ENCODE measurements at regions not wholly inside any gene's neighbourhood (a gene's known extent, or its start where the extent isn't known, plus 50 kb on each side); places are given as distances from the start of the nearest gene placed in this dataset.
"Not testable (repeated sequence)": the region's sequence is repeated elsewhere in the genome, so short reads cannot be mapped to it uniquely, and the experiment has no call there.

GRCh38 chr1:204782118-204782700, 88.5 kb upstream of the NFASC start:
- DNase-seq: no peak

GRCh38 chr1:204785023-204785422, 85.6 kb upstream of the NFASC start:
- not testable (repeated sequence) for DNase-seq

GRCh38 chr1:204788470-204788869, 82.2 kb upstream of the NFASC start:
- no peak for DNase-seq

- DNase-seq: peak; percentile 61
Observed at GRCh38 chr1:204791453-204792353, 79.0 kb upstream of the NFASC start.

- DNase-seq: no peak
Observed at GRCh38 chr1:204792354-204792692, 78.3 kb upstream of the NFASC start.

- no peak for DNase-seq
Observed at GRCh38 chr1:204793259-204793914, 77.3 kb upstream of the NFASC start.

- not testable (repeated sequence) for DNase-seq
Observed at GRCh38 chr1:204796886-204797285, 73.8 kb upstream of the NFASC start.

GRCh38 chr1:204797401-204797800, 73.3 kb upstream of the NFASC start:
- no peak for DNase-seq

- no peak for DNase-seq
Observed at GRCh38 chr1:204799630-204800029, 71.0 kb upstream of the NFASC start.

GRCh38 chr1:204801211-204801610, 69.5 kb upstream of the NFASC start:
- no peak for DNase-seq

- DNase-seq: no peak
Observed at GRCh38 chr1:204802401-204803175, 68.1 kb upstream of the NFASC start.

- DNase-seq: no peak
Observed at GRCh38 chr1:204803607-204804006, 67.1 kb upstream of the NFASC start.

GRCh38 chr1:204806943-204807687, 63.5 kb upstream of the NFASC start:
- DNase-seq: peak; percentile 71

- no peak for DNase-seq
Observed at GRCh38 chr1:204809488-204809887, 61.2 kb upstream of the NFASC start.

GRCh38 chr1:204812842-204813241, 57.8 kb upstream of the NFASC start:
- no peak for DNase-seq

GRCh38 chr1:204813522-204813921, 57.1 kb upstream of the NFASC start:
- DNase-seq: no peak

GRCh38 chr1:204814166-204814884, 56.3 kb upstream of the NFASC start:
- DNase-seq: no peak

- no peak for DNase-seq
Observed at GRCh38 chr1:204817341-204817740, 53.3 kb upstream of the NFASC start.

- DNase-seq: no peak
Observed at GRCh38 chr1:204818998-204819397, 51.7 kb upstream of the NFASC start.

GRCh38 chr1:204819495-204819894, 51.2 kb upstream of the NFASC start:
- no peak for DNase-seq

Measured in activated effector memory CD4-positive, alpha-beta T cell treated with Interleukin-2 at 50 U/mL for 16 hours (primary cell).